ENCODE measurements at regions not wholly inside any gene's neighbourhood (a gene's known extent, or its start where the extent isn't known, plus 50 kb on each side); places are given as distances from the start of the nearest gene placed in this dataset.

- peak; percentile 47 for DNase-seq
- H3K4me3 Mint-ChIP-seq: peak overlapping the region; percentile 28
- H3K4me1 Mint-ChIP-seq (ENCODE audit: low read depth): peaks cover 46% of the 10 kb centered on the region
- TF ChIP-seq CTCF (IDR thresholded peaks at IDR 0.05): no peak
- H3K36me3 Mint-ChIP-seq (ENCODE audit: low read depth): peaks cover 15% of the 10 kb centered on the region
- H3K9me3 Mint-ChIP-seq: peaks cover 6% of the 10 kb centered on the region
- H3K27me3 Mint-ChIP-seq (ENCODE audit: insufficient read depth): no peaks in the 10 kb centered on the region; the same call in 1 of the 2 replicates
- peak overlapping the region; percentile 62 for H3K27ac Mint-ChIP-seq
These were observed 494.1 kb upstream of the SEMA3A start for GRCh38 chr7:84688671-84689070.

- Mint-ChIP-seq H3K36me3 (ENCODE audit: low read depth) (peaks cover 10% of the 10 kb centered on the region), H3K9me3 (peaks cover 6% of the 10 kb centered on the region), H3K27me3 (ENCODE audit: insufficient read depth) (no peaks in the 10 kb centered on the region; the same call in 1 of the 2 replicates), H3K4me3 (no peak overlapping the region), H3K4me1 (ENCODE audit: low read depth) (peaks cover 46% of the 10 kb centered on the region), H3K27ac (no peak overlapping the region)
- peak; percentile 10 for DNase-seq
- TF ChIP-seq CTCF (IDR thresholded peaks at IDR 0.05): no peak
These were observed 491.8 kb upstream of the SEMA3A start for GRCh38 chr7:84686373-84686772.

- H3K4me1 Mint-ChIP-seq (ENCODE audit: low read depth): peaks cover 46% of the 10 kb centered on the region
- peak; percentile 18 for DNase-seq
- no peak overlapping the region for H3K27ac Mint-ChIP-seq
- no peak overlapping the region for H3K4me3 Mint-ChIP-seq
- H3K36me3 Mint-ChIP-seq (ENCODE audit: low read depth): no peaks in the 10 kb centered on the region
- H3K9me3 Mint-ChIP-seq: no peaks in the 10 kb centered on the region
- H3K27me3 Mint-ChIP-seq (ENCODE audit: insufficient read depth): no peaks in the 10 kb centered on the region; the same call in 1 of the 2 replicates
- TF ChIP-seq CTCF (IDR thresholded peaks at IDR 0.05): no peak
These were observed 490.4 kb upstream of the SEMA3A start for GRCh38 chr7:84684836-84685480.

GRCh38 chr7:84682543-84682942, 488.0 kb upstream of the SEMA3A start:
- DNase-seq: no peak
- Mint-ChIP-seq H3K4me3 (no peak overlapping the region), H3K36me3 (ENCODE audit: low read depth) (no peaks in the 10 kb centered on the region), H3K27me3 (ENCODE audit: insufficient read depth) (no peaks in the 10 kb centered on the region; the same call in 1 of the 2 replicates), H3K9me3 (no peaks in the 10 kb centered on the region), H3K27ac (no peak overlapping the region), H3K4me1 (ENCODE audit: low read depth) (peaks cover 24% of the 10 kb centered on the region)
- no peak for TF ChIP-seq CTCF (IDR thresholded peaks at IDR 0.05)

- no peak overlapping the region for H3K4me3 Mint-ChIP-seq
- no peaks in the 10 kb centered on the region for H3K27me3 Mint-ChIP-seq (ENCODE audit: insufficient read depth)
- H3K9me3 Mint-ChIP-seq: no peaks in the 10 kb centered on the region
- TF ChIP-seq CTCF (IDR thresholded peaks at IDR 0.05): no peak
- peaks cover 16% of the 10 kb centered on the region for H3K4me1 Mint-ChIP-seq (ENCODE audit: low read depth)
- H3K27ac Mint-ChIP-seq: no peak overlapping the region
- no peaks in the 10 kb centered on the region for H3K36me3 Mint-ChIP-seq (ENCODE audit: low read depth)
- DNase-seq: no peak
These were observed 484.3 kb upstream of the SEMA3A start for GRCh38 chr7:84678841-84679240.

Measured in HFFc6 (cell line).